ENCODE measurements at regions not wholly inside any gene's neighbourhood (a gene's known extent, or its start where the extent isn't known, plus 50 kb on each side); places are given as distances from the start of the nearest gene placed in this dataset.

DNA sequence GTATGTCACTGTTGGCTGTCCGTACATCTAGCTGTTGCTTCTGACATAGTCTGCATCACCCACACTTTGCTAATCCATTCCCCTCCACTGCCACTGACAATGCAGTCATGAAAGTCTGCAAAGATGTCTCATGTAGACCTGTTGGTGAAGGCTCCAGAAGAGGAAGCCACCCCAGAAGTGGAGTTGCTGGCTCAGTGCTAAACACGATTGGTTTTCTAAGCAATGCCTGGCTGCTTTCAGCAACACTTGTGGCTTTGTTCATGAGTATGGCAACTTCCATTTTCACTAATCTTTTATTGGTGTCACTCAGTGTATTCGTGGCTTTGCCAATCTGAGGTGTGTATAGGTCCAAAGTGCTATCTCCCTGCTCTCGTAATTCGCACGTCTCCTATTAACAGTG, 288.1 kb downstream of the GADD45G start:
- TF ChIP-seq, protein P1, sequence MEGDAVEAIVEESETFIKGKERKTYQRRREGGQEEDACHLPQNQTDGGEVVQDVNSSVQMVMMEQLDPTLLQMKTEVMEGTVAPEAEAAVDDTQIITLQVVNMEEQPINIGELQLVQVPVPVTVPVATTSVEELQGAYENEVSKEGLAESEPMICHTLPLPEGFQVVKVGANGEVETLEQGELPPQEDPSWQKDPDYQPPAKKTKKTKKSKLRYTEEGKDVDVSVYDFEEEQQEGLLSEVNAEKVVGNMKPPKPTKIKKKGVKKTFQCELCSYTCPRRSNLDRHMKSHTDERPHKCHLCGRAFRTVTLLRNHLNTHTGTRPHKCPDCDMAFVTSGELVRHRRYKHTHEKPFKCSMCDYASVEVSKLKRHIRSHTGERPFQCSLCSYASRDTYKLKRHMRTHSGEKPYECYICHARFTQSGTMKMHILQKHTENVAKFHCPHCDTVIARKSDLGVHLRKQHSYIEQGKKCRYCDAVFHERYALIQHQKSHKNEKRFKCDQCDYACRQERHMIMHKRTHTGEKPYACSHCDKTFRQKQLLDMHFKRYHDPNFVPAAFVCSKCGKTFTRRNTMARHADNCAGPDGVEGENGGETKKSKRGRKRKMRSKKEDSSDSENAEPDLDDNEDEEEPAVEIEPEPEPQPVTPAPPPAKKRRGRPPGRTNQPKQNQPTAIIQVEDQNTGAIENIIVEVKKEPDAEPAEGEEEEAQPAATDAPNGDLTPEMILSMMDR (IDR thresholded peaks at IDR 0.05): no peak
- TF ChIP-seq POLR2A (IDR thresholded peaks at IDR 0.05): no peak

Data from upper lobe of left lung (tissue), 4 donors.